ENCODE measurements at regions not wholly inside any gene's neighbourhood (a gene's known extent, or its start where the extent isn't known, plus 50 kb on each side); places are given as distances from the start of the nearest gene placed in this dataset.

GRCh38 chr3:5874931-5875341 is 687.4 kb downstream of the EDEM1 start:
- no peaks in the 10 kb centered on the region for H3K36me3 ChIP-seq
- DNase-seq (no peak), ATAC-seq (no peak)
- intact Hi-C loops (cut with DNase I): no loop called here
- H3K27ac ChIP-seq: no peak overlapping the region
- no peaks in the 10 kb centered on the region for H3K27me3 ChIP-seq
- H3K4me1 ChIP-seq: no peaks in the 10 kb centered on the region
- peaks cover 0 to 6% of the 10 kb centered on the region in 2 donors for H3K9me3 ChIP-seq
- H3K4me3 ChIP-seq: no peak overlapping the region
- no peak for TF ChIP-seq CTCF (IDR thresholded peaks at IDR 0.05)

DNA sequence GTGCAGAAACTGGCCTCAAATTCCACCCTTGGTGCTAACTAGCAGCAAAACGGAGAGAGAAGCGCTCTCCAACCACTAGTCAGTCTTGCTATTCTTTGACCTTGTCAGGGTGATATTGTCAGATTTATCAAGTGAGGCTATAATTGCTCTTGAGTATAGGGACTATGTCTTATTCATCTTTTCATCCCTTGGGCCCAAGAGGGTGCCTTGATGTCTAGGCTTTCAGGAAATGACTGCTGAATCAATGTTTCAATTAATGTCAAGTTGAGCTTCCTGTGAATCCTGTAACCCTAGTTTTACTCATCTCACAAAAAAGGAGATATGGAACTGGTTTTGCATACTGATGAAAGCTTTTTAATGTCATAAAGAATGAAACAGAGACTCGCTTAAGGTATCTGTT is 701.3 kb downstream of the EDEM1 start:
- Histone ChIP-seq H3K36me3 (no peaks in the 10 kb centered on the region), H3K4me3 (no peak overlapping the region), H3K27me3 (no peaks in the 10 kb centered on the region), H3K4me1 (no peaks in the 10 kb centered on the region), H3K27ac (no peak overlapping the region), H3K9me3 (peaks cover 0 to 4% of the 10 kb centered on the region in 2 donors)
- intact Hi-C loops (cut with DNase I): no loop called here
- DNase-seq (no peak), ATAC-seq (no peak)
- no peak for TF ChIP-seq CTCF (IDR thresholded peaks at IDR 0.05)

DNA sequence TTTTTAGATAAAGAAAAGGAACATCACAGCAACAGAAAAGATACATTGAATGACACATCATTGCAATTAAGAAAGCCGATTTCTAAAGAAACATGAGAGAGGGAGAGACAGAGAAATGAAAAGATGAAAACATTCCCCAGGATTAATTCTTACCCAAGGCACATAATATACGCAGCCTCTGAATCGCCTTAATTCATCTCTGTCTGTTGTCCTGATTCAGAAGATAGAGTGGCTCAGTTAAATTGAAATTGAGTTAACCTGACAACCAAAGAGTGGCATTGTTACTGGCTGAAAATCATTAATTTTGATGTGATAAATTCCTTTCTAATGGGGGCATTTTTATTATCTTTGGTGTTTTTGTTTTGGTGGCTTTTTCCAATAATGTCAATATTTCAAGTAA is 701.9 kb downstream of the EDEM1 start:
- no peak for ATAC-seq
- TF ChIP-seq CTCF (IDR thresholded peaks at IDR 0.05): no peak
- no peaks in the 10 kb centered on the region for H3K4me1 ChIP-seq
- H3K27me3 ChIP-seq: no peaks in the 10 kb centered on the region
- no peak overlapping the region for H3K27ac ChIP-seq
- no peaks in the 10 kb centered on the region for H3K36me3 ChIP-seq
- no peak overlapping the region for H3K4me3 ChIP-seq
- intact Hi-C loops (cut with DNase I): no loop called here
- peaks cover 0 to 4% of the 10 kb centered on the region in 2 donors for H3K9me3 ChIP-seq
- DNase-seq: no peak

- TF ChIP-seq CTCF (IDR thresholded peaks at IDR 0.05): no peak
- Histone ChIP-seq H3K4me1 (no peaks in the 10 kb centered on the region), H3K4me3 (no peak overlapping the region), H3K36me3 (no peaks in the 10 kb centered on the region), H3K27me3 (no peaks in the 10 kb centered on the region), H3K9me3 (peaks cover 0 to 4% of the 10 kb centered on the region in 2 donors), H3K27ac (no peak overlapping the region)
- DNase-seq (peak in 1 of 4 donors; percentile 12), ATAC-seq (peak; percentile 82)
- intact Hi-C loops (cut with DNase I): no loop called here
Observed at GRCh38 chr3:5891711-5892110, 704.2 kb downstream of the EDEM1 start.

DNA sequence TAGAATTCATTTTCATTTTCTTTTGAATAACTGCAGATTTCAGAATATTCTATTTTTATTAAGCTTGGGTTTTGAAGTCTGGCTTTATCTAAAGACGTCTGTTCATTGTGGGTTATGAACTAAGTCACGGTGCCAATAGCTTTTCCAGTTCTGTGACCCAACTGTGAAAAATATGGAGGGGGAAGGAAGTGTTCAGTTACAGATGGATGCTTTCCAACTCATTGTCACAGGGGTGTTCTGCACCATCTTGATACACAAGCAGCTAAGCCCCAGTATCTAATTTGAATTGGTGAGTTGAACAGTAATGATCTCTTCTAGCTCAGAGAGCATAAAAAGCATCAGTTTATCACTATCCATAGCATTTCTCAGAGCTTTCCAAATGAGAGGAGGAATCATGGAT is 710.6 kb downstream of the EDEM1 start:
- no peaks in the 10 kb centered on the region for H3K27me3 ChIP-seq
- no peak for TF ChIP-seq CTCF (IDR thresholded peaks at IDR 0.05)
- intact Hi-C loops (cut with DNase I): no loop called here
- H3K4me3 ChIP-seq: no peak overlapping the region
- H3K4me1 ChIP-seq: no peaks in the 10 kb centered on the region
- H3K9me3 ChIP-seq: no peaks in the 10 kb centered on the region
- no peaks in the 10 kb centered on the region for H3K36me3 ChIP-seq
- ATAC-seq (no peak), DNase-seq (no peak)
- H3K27ac ChIP-seq: no peak overlapping the region
